ENCODE measurements at regions not wholly inside any gene's neighbourhood (a gene's known extent, or its start where the extent isn't known, plus 50 kb on each side); places are given as distances from the start of the nearest gene placed in this dataset.

DNA sequence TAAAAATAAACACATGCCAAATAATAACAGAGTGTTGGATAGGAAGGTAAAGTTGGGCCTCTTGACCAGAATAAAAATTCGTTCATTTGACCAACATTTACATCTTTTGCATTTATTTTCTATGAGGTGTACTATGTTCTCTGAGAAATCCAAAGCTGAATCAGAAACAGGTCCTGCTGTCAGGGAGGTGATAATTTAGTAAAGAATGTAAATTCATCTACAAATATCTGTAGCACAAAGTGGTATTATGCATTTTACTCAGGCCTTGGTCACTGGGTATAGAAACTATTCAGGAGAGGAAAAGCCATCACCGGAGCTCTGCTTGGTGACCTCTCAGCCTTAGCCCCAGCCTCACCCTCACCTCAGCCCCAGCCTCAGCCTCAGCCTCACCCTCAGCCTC is 208.9 kb downstream of the SPP2 start:
- TF ChIP-seq CTCF (IDR thresholded peaks at IDR 0.05; ENCODE audit: extremely low read depth in 1 of 2, insufficient read depth in 1 of 2, low read depth in 1 of 2, low read length in 2 of 2) = no peak
- TF ChIP-seq JUN (IDR thresholded peaks at IDR 0.05; ENCODE audit: borderline replicate concordance, insufficient read depth, insufficient read length, low read depth) = no peak
- no peak for TF ChIP-seq POLR2A (IDR thresholded peaks at IDR 0.05; ENCODE audit: low read depth, low read length)
- no peak for TF ChIP-seq EZH2 (IDR thresholded peaks at IDR 0.05; ENCODE audit: borderline replicate concordance, low read depth, low read length, severe bottlenecking)
- TF ChIP-seq POLR2AphosphoS5 (IDR thresholded peaks at IDR 0.05; ENCODE audit: insufficient read depth, low read depth, low read length) = no peak
- TF ChIP-seq, protein P1, sequence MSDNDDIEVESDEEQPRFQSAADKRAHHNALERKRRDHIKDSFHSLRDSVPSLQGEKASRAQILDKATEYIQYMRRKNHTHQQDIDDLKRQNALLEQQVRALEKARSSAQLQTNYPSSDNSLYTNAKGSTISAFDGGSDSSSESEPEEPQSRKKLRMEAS (IDR thresholded peaks at IDR 0.05; ENCODE audit: insufficient read depth, insufficient read length) = no peak
- TF ChIP-seq FOS (IDR thresholded peaks at IDR 0.05; ENCODE audit: borderline replicate concordance, insufficient read depth, low read length) = no peak
- no peak for TF ChIP-seq GATA2 (IDR thresholded peaks at IDR 0.05; ENCODE audit: insufficient read depth, insufficient read length, low read depth, low read length)
